HCT116 (cell line): ENCODE measurements at regions not wholly inside any gene's neighbourhood (a gene's known extent, or its start where the extent isn't known, plus 50 kb on each side); places are given as distances from the start of the nearest gene placed in this dataset.

Experiments
- ATAC-seq: fragments of 200-7000 bp; cut with Tn5 transposase; 2 replicates; pipeline ENCODE4 v1.9.1; 2020; ENCODE audit warnings: mild to moderate bottlenecking, moderate library complexity
- BruUV-seq: library from RNA; stranded (reverse); fragments of 400-500 nt; replicated peaks from 2 replicates; lab custom pipeline; 2021; lab: Mats Ljungman, UMichigan
- CTCF ChIA-PET: fragments of 300-600 bp; sonication (Branson Sonifier 250); formaldehyde crosslinking; loops from one replicate; lab custom pipeline; 2021; ENCODE audit warnings: antibody characterized with exemption; lab: Charles Lee
- POLR2A ChIA-PET: fragments of 300-600, 350-600 bp; sonication (Branson Sonifier 250); formaldehyde crosslinking; loops from one replicate; lab custom pipeline; 2021; ENCODE audit warnings: antibody characterized with exemption; lab: Charles Lee
- RAD21 ChIA-PET, 2 experiments: fragments of 300-600 bp; sonication (Branson Sonifier 250); formaldehyde crosslinking; loops; one replicate each; lab custom pipeline; 2023; ENCODE audit warnings: low total read pairs in 2 of 2; ENCODE audit not compliant: uncharacterized antibody in 2 of 2, unreplicated experiment in 2 of 2, low non-redundant PET in 1 of 2; lab: Charles Lee
- DNase-seq: peaks from one replicate; pipeline ENCODE4 v3.0.0-alpha.2; 2010; ENCODE audit warnings: low read depth, low spot score
- H2AFZ ChIP-seq: fragments of 200-600 bp; shearing (Covaris generic), sonication (generic); 2 replicates; pipeline ENCODE4 v1.6.1; 2017; ENCODE audit warnings: low read depth, mixed run types, mixed read lengths, antibody characterized with exemption, low read length; ENCODE audit not compliant: poor library complexity, severe bottlenecking
- H3K27ac ChIP-seq: 2 replicates; pipeline ENCODE4 v1.5.1; 2012; ENCODE audit warnings: low read depth, low read length
- H3K27me3 ChIP-seq: fragments of 200-600 bp; sonication (generic); 2 replicates; pipeline ENCODE4 v1.6.1; 2016; ENCODE audit warnings: mixed run types, low read length, mixed read lengths; ENCODE audit not compliant: insufficient read depth
- H3K36me3 ChIP-seq, 2 experiments: fragments of 200-500 bp in 1 of 2; fragments of 200-600 bp in 1 of 2; sonication (Bioruptor generic) in 1 of 2; sonication (generic) in 1 of 2; 2 replicates each; pipeline versions ENCODE4 v1.5.1 to v1.6.1; 2014 to 2016; ENCODE audit warnings: low read length in 2 of 2, inconsistent platforms in 1 of 2, mixed read lengths in 1 of 2, mixed run types in 1 of 2; ENCODE audit not compliant: insufficient read depth in 2 of 2, control insufficient read depth in 1 of 2
- H3K4me1 ChIP-seq, 2 experiments: fragments of 200-600 bp in 1 of 2; sonication (generic) in 1 of 2; 2 replicates each; pipeline versions ENCODE4 v1.5.1 to v1.6.1; 2012 to 2017; ENCODE audit warnings: low read length in 2 of 2, inconsistent platforms in 1 of 2, mild to moderate bottlenecking in 1 of 2, mixed read lengths in 1 of 2, mixed run types in 1 of 2, moderate library complexity in 1 of 2; ENCODE audit not compliant: insufficient read depth in 2 of 2, control insufficient read depth in 1 of 2
- H3K4me2 ChIP-seq: fragments of 200-600 bp; sonication (generic); 2 replicates; pipeline ENCODE4 v1.6.1; 2017; ENCODE audit warnings: mixed run types, low read length, mixed read lengths
- H3K4me3 ChIP-seq, 2 experiments: fragments of 200-600 bp in 1 of 2; sonication (generic) in 1 of 2; replicated peaks in 1 of 2; 2 replicates each; pipeline ENCODE4 v1.5.1; 2011 to 2016; ENCODE audit warnings: low read length in 2 of 2, control low read depth in 1 of 2, low read depth in 1 of 2, mild to moderate bottlenecking in 1 of 2, mixed read lengths in 1 of 2, mixed run types in 1 of 2
- H3K79me2 ChIP-seq: fragments of 200-600 bp; sonication (generic); 2 replicates; pipeline ENCODE4 v1.6.1; 2017; ENCODE audit warnings: mild to moderate bottlenecking, mixed run types, low read length, moderate library complexity, mixed read lengths; ENCODE audit not compliant: insufficient read depth
- H3K9ac ChIP-seq: fragments of 200-600 bp; sonication (generic); 2 replicates; pipeline ENCODE4 v1.6.1; 2016; ENCODE audit warnings: low read length, mixed read lengths
- H3K9me2 ChIP-seq: fragments of 200-600 bp; sonication (generic), shearing (Covaris generic); 2 replicates; pipeline ENCODE4 v1.6.1; 2017; ENCODE audit warnings: mixed run types, mild to moderate bottlenecking, moderate library complexity; ENCODE audit not compliant: insufficient read depth
- H3K9me3 ChIP-seq, 2 experiments: fragments of 200-500 bp in 1 of 2; fragments of 200-600 bp in 1 of 2; sonication (Bioruptor generic) in 1 of 2; sonication (generic) in 1 of 2; 2 replicates each; pipeline ENCODE4 v1.6.1; 2014 to 2017; ENCODE audit warnings: low read length in 2 of 2, mixed read lengths in 2 of 2, inconsistent platforms in 1 of 2, low read depth in 1 of 2, mild to moderate bottlenecking in 1 of 2, mixed run types in 1 of 2, moderate library complexity in 1 of 2; ENCODE audit not compliant: control insufficient read depth in 1 of 2, insufficient read depth in 1 of 2
- H4K20me1 ChIP-seq: fragments of 200-600 bp; sonication (generic), shearing (Covaris generic); 2 replicates; pipeline ENCODE4 v1.6.1; 2017; ENCODE audit warnings: mixed run types, mild to moderate bottlenecking, moderate library complexity; ENCODE audit not compliant: insufficient read depth
- CBX3 ChIP-seq: IDR thresholded peaks from 2 replicates; pipeline ENCODE4 v1.6.1; 2012; ENCODE audit warnings: low read depth
- CTCF ChIP-seq, 3 experiments: fragments of 200-600 bp in 1 of 3; sonication (generic) in 1 of 3; IDR thresholded peaks in 2 of 3; conservative IDR thresholded peaks in 1 of 3; 2 replicates each; pipeline ENCODE4 v1.5.1; 2012 to 2017; ENCODE audit warnings: low read depth in 2 of 3, low read length in 2 of 3, antibody characterized with exemption in 1 of 3, borderline replicate concordance in 1 of 3, control low read depth in 1 of 3, mild to moderate bottlenecking in 1 of 3, mixed read lengths in 1 of 3, mixed run types in 1 of 3, moderate library complexity in 1 of 3; ENCODE audit not compliant: insufficient read depth in 1 of 3
- FOSL1 ChIP-seq: IDR thresholded peaks from 2 replicates; pipeline ENCODE4 v1.6.1; 2012; ENCODE audit warnings: low read depth
- RAD21 ChIP-seq: IDR thresholded peaks from 2 replicates; pipeline ENCODE4 v1.6.1; 2012; ENCODE audit warnings: low read depth, mild to moderate bottlenecking
- SP1 ChIP-seq: IDR thresholded peaks from 2 replicates; pipeline ENCODE4 v1.6.1; 2012; ENCODE audit warnings: low read depth
- intact Hi-C: fragments of 100-400 bp; cut with micrococcal nuclease; formaldehyde crosslinking; loops from 2 replicates; pipeline ENCODE4 v1.10.0; 2022

GRCh38 chr18:78875016-78875777 lies 104.4 kb upstream of the SALL3 start:
- DNase-seq (peak; percentile 19), ATAC-seq (peak; percentile 81)
- no peak for TF ChIP-seq SP1
- TF ChIP-seq CTCF (IDR thresholded peaks at IDR 0.05 in 2 of 3, conservative IDR thresholded peaks at IDR 0.05 in 1 of 3; ENCODE audit: borderline replicate concordance in 1 of 3, insufficient read depth in 1 of 3, low read depth in 2 of 3, low read length in 2 of 3): peak; percentile 49 to 79 (median 75); a peak in 5 of 6 replicates
- TF ChIP-seq FOSL1: no peak
- peak; percentile 47 for TF ChIP-seq RAD21
- no peak for TF ChIP-seq CBX3
- Histone ChIP-seq H3K9me2 (no peaks in the 10 kb centered on the region), H3K79me2 (no peaks in the 10 kb centered on the region), H4K20me1 (no peaks in the 10 kb centered on the region), H3K4me2 (no peak overlapping the region), H3K36me3 (no peaks in the 10 kb centered on the region), H2AFZ (no peak overlapping the region), H3K27ac (no peak overlapping the region), H3K4me3 (no peak overlapping the region), H3K9ac (no peak overlapping the region), H3K27me3 (0 out of 2 replicates have a peak, but pooled peaks cover 7% of the 10 kb centered on the region), H3K9me3 (no peaks in the 10 kb centered on the region), H3K4me1 (no peaks in the 10 kb centered on the region)
- no TSS peak for BruUV-seq
- intact Hi-C loops: loop anchor here (1.0 to 10.0 kb wide), 3 partner anchors 111 to 770 kb away; no protein-coding TSS in a partner anchor
- ChIA-PET POLR2A (no interaction called here), RAD21 (interaction anchor here in 1 of 2 experiments (0.7 kb wide), 1 partner anchor 91 kb away, joined by 5 read pairs; no protein-coding TSS in a partner anchor), CTCF (interaction anchor here (0.8 to 0.9 kb wide), 3 partner anchors 108 to 1318 kb away, joined by 3 to 5 read pairs (median 5); no protein-coding TSS in a partner anchor)
